ENCODE measurements at regions not wholly inside any gene's neighbourhood (a gene's known extent, or its start where the extent isn't known, plus 50 kb on each side); places are given as distances from the start of the nearest gene placed in this dataset.

DNA sequence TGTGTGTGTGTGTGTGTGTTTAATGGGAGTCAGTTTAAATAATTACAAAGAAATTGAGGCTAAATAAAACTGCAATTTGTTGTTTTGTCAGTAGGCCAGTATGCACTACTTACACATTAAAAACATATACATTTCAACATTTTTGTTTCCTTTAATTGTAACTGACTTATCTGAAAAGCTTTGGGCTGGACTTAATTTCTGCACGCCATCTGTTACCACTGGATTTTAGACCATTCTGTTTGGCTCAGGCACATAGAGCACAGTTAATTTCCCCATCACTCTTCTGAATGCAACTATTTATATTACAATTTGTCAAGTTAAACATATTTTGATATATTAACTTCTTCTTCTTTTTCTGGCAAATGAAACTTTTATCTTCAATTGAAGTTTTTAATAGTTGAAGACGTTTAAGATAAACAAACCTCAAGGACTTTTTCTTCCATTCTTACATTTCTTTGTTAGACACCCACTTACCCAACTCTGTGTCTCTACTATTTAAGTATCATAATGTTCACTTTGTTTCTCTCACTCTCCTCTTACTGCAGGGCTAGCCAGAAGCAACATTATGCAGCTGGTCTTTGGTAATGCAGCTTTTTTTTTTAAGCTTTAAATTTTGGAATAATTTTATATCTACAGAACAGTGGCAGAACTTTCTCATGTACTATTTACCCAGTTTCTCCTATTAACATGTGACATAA is 253.4 kb upstream of the ANKH start:
- no peak for TF ChIP-seq POLR2AphosphoS5 (IDR thresholded peaks at IDR 0.05)
- H3K4me1 ChIP-seq = no peaks in the 10 kb centered on the region

GRCh38 chr5:15124461-15124860 is 252.9 kb upstream of the ANKH start:
- DNase-seq (no peak), ATAC-seq (ENCODE audit: low FRiP score in 2 of 2) (no peak)
- no peak for TF ChIP-seq EP300 (IDR thresholded peaks at IDR 0.05)
- no peak for TF ChIP-seq CTCF (IDR thresholded peaks at IDR 0.05)
- no peak for TF ChIP-seq POLR2AphosphoS5 (IDR thresholded peaks at IDR 0.05)
- no peak for TF ChIP-seq POLR2A (IDR thresholded peaks at IDR 0.05)
- Histone ChIP-seq H3K27me3 (no peaks in the 10 kb centered on the region), H3K9me3 (peaks cover 0 to 5% (median 0%) of the 10 kb centered on the region in 4 donors), H3K36me3 (no peaks in the 10 kb centered on the region), H3K4me1 (no peaks in the 10 kb centered on the region), H3K4me3 (no peak overlapping the region), H3K27ac (no peak overlapping the region)
- 78 to 86% methylated on average over 3 of the region's 3 CpGs for WGBS, 2 donors

More for the DNA sequence above, 253.4 kb upstream of the ANKH start:
- ATAC-seq (ENCODE audit: low FRiP score in 2 of 2) (no peak), DNase-seq (no peak)
- H3K4me3 ChIP-seq = no peak overlapping the region
- no peak overlapping the region for H3K27ac ChIP-seq
- H3K9me3 ChIP-seq = peaks cover 0 to 5% (median 0%) of the 10 kb centered on the region in 4 donors
- 53 to 56% methylated on average over 2 of the region's 2 CpGs for WGBS, 2 donors
- no peaks in the 10 kb centered on the region for H3K36me3 ChIP-seq
- no peaks in the 10 kb centered on the region for H3K27me3 ChIP-seq

- WGBS, 2 donors = 52 to 56% methylated on average over 5 of the region's 5 CpGs
- Histone ChIP-seq H3K4me1 (no peaks in the 10 kb centered on the region), H3K4me3 (no peak overlapping the region), H3K9me3 (peaks cover 0 to 5% (median 0%) of the 10 kb centered on the region in 4 donors), H3K27ac (no peak overlapping the region), H3K36me3 (no peaks in the 10 kb centered on the region), H3K27me3 (no peaks in the 10 kb centered on the region)
- TF ChIP-seq POLR2AphosphoS5 (IDR thresholded peaks at IDR 0.05) (no peak), CTCF (IDR thresholded peaks at IDR 0.05) (no peak), EP300 (IDR thresholded peaks at IDR 0.05) (no peak), POLR2A (IDR thresholded peaks at IDR 0.05) (no peak)
- DNase-seq (no peak), ATAC-seq (ENCODE audit: low FRiP score in 2 of 2) (no peak)
Observed at GRCh38 chr5:15117688-15118087, 246.1 kb upstream of the ANKH start.

GRCh38 chr5:15116996-15117395 is 245.4 kb upstream of the ANKH start:
- Histone ChIP-seq H3K27me3 (no peaks in the 10 kb centered on the region), H3K27ac (no peak overlapping the region), H3K9me3 (peaks cover 0 to 5% (median 0%) of the 10 kb centered on the region in 4 donors), H3K4me1 (no peaks in the 10 kb centered on the region), H3K36me3 (no peaks in the 10 kb centered on the region), H3K4me3 (no peak overlapping the region)
- ATAC-seq (ENCODE audit: low FRiP score in 2 of 2) (no peak), DNase-seq (no peak)
- TF ChIP-seq POLR2AphosphoS5 (IDR thresholded peaks at IDR 0.05) = no peak
- no peak for TF ChIP-seq CTCF (IDR thresholded peaks at IDR 0.05)
- TF ChIP-seq EP300 (IDR thresholded peaks at IDR 0.05) = no peak
- 53 to 60% methylated on average over 5 of the region's 5 CpGs for WGBS, 2 donors

DNA sequence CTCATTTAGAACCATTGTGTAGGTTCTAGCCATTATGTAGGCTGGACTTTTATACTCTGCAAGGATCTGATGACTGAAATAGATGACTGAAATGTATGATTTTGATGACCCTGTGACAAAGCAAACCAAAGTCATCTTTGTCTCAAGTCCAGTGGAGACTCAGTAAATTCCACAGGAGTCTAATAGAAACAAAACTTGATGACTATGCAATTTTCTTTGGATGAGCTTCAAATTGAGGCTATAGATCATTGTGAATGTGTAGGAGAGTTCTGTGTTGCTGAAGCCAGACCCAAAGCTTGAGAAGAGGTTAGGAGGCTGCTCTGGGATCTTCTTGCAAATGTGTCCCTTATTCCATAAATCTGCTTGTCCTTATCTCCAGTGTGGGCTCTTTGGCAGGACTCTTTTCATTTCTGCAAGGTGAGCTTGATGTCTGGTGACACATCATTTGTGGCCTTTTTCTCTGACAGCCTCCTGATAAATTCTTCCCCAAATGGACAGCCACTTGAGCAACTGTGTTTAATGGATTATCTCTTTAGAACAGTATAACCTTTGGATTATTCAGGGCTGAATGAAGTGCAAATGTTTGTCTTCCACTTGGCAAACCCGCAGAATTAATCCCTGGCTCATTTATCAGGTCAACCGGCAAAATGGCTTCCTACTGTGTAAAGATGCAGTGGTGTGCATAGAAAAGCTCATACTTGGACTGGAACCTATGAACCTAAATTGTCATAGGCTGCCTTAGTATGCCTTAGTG is 235.1 kb upstream of the ANKH start:
- TF ChIP-seq POLR2A (IDR thresholded peaks at IDR 0.05) (no peak), POLR2AphosphoS5 (IDR thresholded peaks at IDR 0.05) (no peak), CTCF (IDR thresholded peaks at IDR 0.05) (no peak), EP300 (IDR thresholded peaks at IDR 0.05) (no peak)
- ATAC-seq (ENCODE audit: low FRiP score in 2 of 2) (no peak), DNase-seq (no peak)
- no peaks in the 10 kb centered on the region for H3K36me3 ChIP-seq
- no peaks in the 10 kb centered on the region for H3K9me3 ChIP-seq
- 79 to 82% methylated on average over 2 of the region's 2 CpGs for WGBS, 2 donors
- H3K27ac ChIP-seq = no peak overlapping the region
- no peaks in the 10 kb centered on the region for H3K4me1 ChIP-seq
- H3K4me3 ChIP-seq = no peak overlapping the region
- H3K27me3 ChIP-seq = no peaks in the 10 kb centered on the region

Data from upper lobe of left lung (tissue), 6 donors.